GM12878 (cell line): ENCODE measurements at regions not wholly inside any gene's neighbourhood (a gene's known extent, or its start where the extent isn't known, plus 50 kb on each side); places are given as distances from the start of the nearest gene placed in this dataset.

ENCODE experiments used
- ATAC-seq: fragments of 200-7000 bp; cut with Tn5 transposase; 3 replicates; pipeline ENCODE4 v1.9.1; 2020; ENCODE audit warnings: mild to moderate bottlenecking, moderate library complexity
- BruUV-seq: library from RNA; stranded (reverse); fragments of 400-500 nt; replicated peaks from 2 replicates; lab custom pipeline; 2021; lab: Mats Ljungman, UMichigan
- CTCF ChIA-PET: fragments of 300-600 bp; sonication (Branson Sonifier 250); formaldehyde crosslinking; extraction: SDS; loops from one replicate; lab custom pipeline; 2021; ENCODE audit warnings: inconsistent platforms; lab: Yijun Ruan, JAX
- POLR2A ChIA-PET: fragments of 350-600 bp; formaldehyde crosslinking; extraction: SDS; loops from one replicate; lab custom pipeline; 2021; ENCODE audit warnings: inconsistent platforms; lab: Charles Lee
- RAD21 ChIA-PET: fragments of 300-600 bp; sonication (Branson Sonifier 250); formaldehyde crosslinking; loops from one replicate; lab custom pipeline; 2023; ENCODE audit warnings: antibody characterized with exemption; ENCODE audit not compliant: unreplicated experiment; lab: Charles Lee
- SMC1A ChIA-PET: fragments of 300-600 bp; sonication (Branson Sonifier 250); formaldehyde crosslinking; loops from one replicate; lab custom pipeline; 2023; ENCODE audit not compliant: unreplicated experiment, uncharacterized antibody; lab: Charles Lee
- DNase-seq: peaks from one replicate; pipeline ENCODE4 v3.0.0-alpha.2; 2011; ENCODE audit warnings: low read depth, low spot score
- FAIRE-seq: peaks from 3 replicates; lab custom pipeline; 2011; peaks lifted over from hg19 to GRCh38; lab: Jason Lieb, UNC
- H2AFZ ChIP-seq: 2 replicates; pipeline ENCODE4 v1.6.0; 2011; ENCODE audit warnings: low read depth, low read length, control low read depth; ENCODE audit not compliant: control insufficient read depth
- H3K27ac ChIP-seq: 2 replicates; pipeline ENCODE4 v1.5.1; 2011; ENCODE audit warnings: control low read depth; ENCODE audit not compliant: control insufficient read depth, insufficient read depth
- H3K27me3 ChIP-seq, 2 experiments: replicated peaks in 1 of 2; 2 replicates each; pipeline versions ENCODE4 v1.6.0 to v1.6.1; 2011; ENCODE audit warnings: low read length in 1 of 2; ENCODE audit not compliant: control insufficient read depth in 2 of 2, insufficient read depth in 2 of 2
- H3K36me3 ChIP-seq, 2 experiments: 2 replicates each; pipeline ENCODE4 v1.5.1; 2011; ENCODE audit warnings: low read length in 1 of 2; ENCODE audit not compliant: control insufficient read depth in 2 of 2, insufficient read depth in 2 of 2
- H3K4me1 ChIP-seq: 2 replicates; pipeline ENCODE4 v1.6.1; 2011; ENCODE audit warnings: mild to moderate bottlenecking, low read length, moderate library complexity, mixed read lengths; ENCODE audit not compliant: control insufficient read depth, insufficient read depth
- H3K4me2 ChIP-seq: 2 replicates; pipeline ENCODE4 v1.6.0; 2011; ENCODE audit warnings: control low read depth; ENCODE audit not compliant: control insufficient read depth, insufficient read depth
- H3K4me3 ChIP-seq: fragments of 200-600 bp; sonication (generic); 2 replicates; pipeline ENCODE4 v1.5.1; 2016
- H3K79me2 ChIP-seq: 2 replicates; pipeline ENCODE4 v1.6.0; 2011; ENCODE audit warnings: low read length; ENCODE audit not compliant: control insufficient read depth, insufficient read depth
- H3K9ac ChIP-seq: 2 replicates; pipeline ENCODE4 v1.8.0; 2011; ENCODE audit warnings: low read length, control low read depth, mixed read lengths; ENCODE audit not compliant: control insufficient read depth, insufficient read depth
- H3K9me3 ChIP-seq: replicated peaks from 3 replicates; pipeline ENCODE4 v1.5.1; 2011; ENCODE audit warnings: mild to moderate bottlenecking, low read length; ENCODE audit not compliant: control insufficient read depth, insufficient read depth
- H4K20me1 ChIP-seq: 2 replicates; pipeline ENCODE4 v1.6.0; 2011; ENCODE audit not compliant: control insufficient read depth, insufficient read depth
- ASH2L ChIP-seq: fragments of 300-600, 200-600 bp; sonication (generic); IDR thresholded peaks from 2 replicates; pipeline ENCODE4 v1.6.1; 2017; ENCODE audit warnings: low read depth, mild to moderate bottlenecking, borderline replicate concordance
- CHD1 ChIP-seq: IDR thresholded peaks from 2 replicates; pipeline ENCODE4 v1.6.1; 2012; ENCODE audit warnings: low read depth, low read length, improper control_type of control experiment
- CHD2 ChIP-seq: IDR thresholded peaks from 2 replicates; pipeline ENCODE4 v1.6.1; 2011; ENCODE audit warnings: low read depth, low read length, improper control_type of control experiment, borderline replicate concordance
- CTCF ChIP-seq, 3 experiments: IDR thresholded peaks in 2 of 3; conservative IDR thresholded peaks in 1 of 3; 2 replicates each; pipeline ENCODE4 v1.5.1; 2011; ENCODE audit warnings: low read depth in 3 of 3, low read length in 3 of 3, mild to moderate bottlenecking in 3 of 3, control low read depth in 2 of 3, moderate library complexity in 2 of 3, inconsistent platforms in 1 of 3, mixed read lengths in 1 of 3; ENCODE audit not compliant: control insufficient read depth in 2 of 3, insufficient read depth in 1 of 3; ENCODE audit errors: extremely low read depth in 1 of 3
- FOS ChIP-seq: IDR thresholded peaks from 3 replicates; pipeline ENCODE4 v1.6.1; 2011; ENCODE audit warnings: borderline replicate concordance; ENCODE audit not compliant: insufficient read length; ENCODE audit errors: extremely low read depth
- FOXM1 ChIP-seq: IDR thresholded peaks from 2 replicates; pipeline ENCODE4 v1.6.1; 2012; ENCODE audit warnings: low read depth, mild to moderate bottlenecking, inconsistent platforms, low read length, moderate library complexity
- GATAD2B ChIP-seq: fragments of 450-650 bp; conservative IDR thresholded peaks from 2 replicates; pipeline ENCODE4 v1.6.1; 2017; ENCODE audit warnings: low read depth, mild to moderate bottlenecking, moderate library complexity
- JUND ChIP-seq: IDR thresholded peaks from 2 replicates; pipeline ENCODE4 v1.6.1; 2012; ENCODE audit warnings: low read depth, mild to moderate bottlenecking, low read length, improper control_type of control experiment, moderate library complexity
- LARP7 ChIP-seq: fragments of 450-650 bp; IDR thresholded peaks from 2 replicates; pipeline ENCODE4 v1.6.1; 2017; ENCODE audit warnings: mild to moderate bottlenecking
- NKRF ChIP-seq: fragments of 450-650 bp; conservative IDR thresholded peaks from 2 replicates; pipeline ENCODE4 v1.6.1; 2017; ENCODE audit warnings: mild to moderate bottlenecking, moderate library complexity
- SIX5 ChIP-seq: IDR thresholded peaks from 2 replicates; pipeline ENCODE4 v1.6.1; 2011; ENCODE audit warnings: mild to moderate bottlenecking, low read depth, low read length, moderate library complexity; ENCODE audit not compliant: severe bottlenecking
- SMAD5 ChIP-seq: IDR thresholded peaks from 2 replicates; pipeline ENCODE4 v1.6.1; 2016; ENCODE audit warnings: antibody characterized with exemption, low read depth
- SREBF1 ChIP-seq: IDR thresholded peaks from 2 replicates; pipeline ENCODE4 v1.6.1; 2012; ENCODE audit warnings: mild to moderate bottlenecking, low read length
- STAT3 ChIP-seq: IDR thresholded peaks from 2 replicates; pipeline ENCODE4 v1.6.1; 2011; ENCODE audit warnings: low read depth, low read length, improper control_type of control experiment
- WGBS: methylation state at CpG from one replicate; pipeline ENCODE4 v1.1.6; 2016; ENCODE audit warnings: low lambda C conversion rate; ENCODE audit not compliant: insufficient replicate concordance, insufficient coverage; ENCODE audit errors: missing lambda C conversion rate; 5-methylcytosine and 5-hydroxymethylcytosine counted together
- in situ Hi-C: fragments of 300-500 bp; cut with MboI; formaldehyde crosslinking; loops from 9 replicates; pipeline ENCODE4 v1.14.3; 2018; ENCODE audit warnings: mixed read lengths
- intact Hi-C: fragments of 100-400 bp; cut with micrococcal nuclease; formaldehyde crosslinking; loops from one replicate; pipeline ENCODE4 v1.14.2; 2022; ENCODE audit not compliant: unreplicated experiment
- TF ChIP-seq, protein P1 (sequence below): IDR thresholded peaks from 2 replicates; pipeline ENCODE4 v1.6.1; 2011; ENCODE audit warnings: low read depth, mild to moderate bottlenecking, low read length, moderate library complexity, borderline replicate concordance; ENCODE audit errors: extremely low read depth
- TF ChIP-seq, protein P2 (sequence below): fragments of 450-650 bp; IDR thresholded peaks from 2 replicates; pipeline ENCODE4 v1.6.1; 2016; ENCODE audit warnings: mild to moderate bottlenecking

DNA sequence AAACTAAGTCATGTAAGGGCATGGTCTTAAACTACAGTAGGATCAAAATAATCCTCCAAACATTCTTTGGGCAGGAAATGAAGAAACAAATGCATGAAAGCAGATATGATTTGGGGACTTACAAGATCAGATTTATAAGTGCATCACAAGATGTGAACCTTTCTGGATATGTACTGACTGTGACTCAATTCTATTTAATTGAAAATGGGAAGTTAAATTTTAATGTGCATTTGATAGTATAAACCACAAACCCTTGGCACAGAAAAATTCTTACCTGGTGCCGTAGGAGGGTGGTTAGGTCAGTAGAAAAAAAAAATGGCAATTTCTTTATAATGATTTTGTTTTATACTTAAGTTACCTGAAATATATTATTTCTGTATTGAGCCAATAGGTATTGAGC is 262.5 kb upstream of the TGFBR2 start:
- in situ Hi-C loops (no loop called here), intact Hi-C loops (no loop called here)
- Histone ChIP-seq H3K9me3 (no peaks in the 10 kb centered on the region), H3K27me3 (no peaks in the 10 kb centered on the region), H3K9ac (no peak overlapping the region), H3K4me2 (no peak overlapping the region), H4K20me1 (no peaks in the 10 kb centered on the region), H3K4me1 (no peaks in the 10 kb centered on the region), H2AFZ (no peak overlapping the region), H3K36me3 (no peaks in the 10 kb centered on the region), H3K79me2 (no peaks in the 10 kb centered on the region), H3K27ac (no peak overlapping the region), H3K4me3 (no peak overlapping the region)
- 40% methylated on average over 1 of the region's 1 CpG for WGBS
- DNase-seq (no peak), ATAC-seq (no peak), FAIRE-seq (no peak)
- ChIA-PET POLR2A (no interaction called here), RAD21 (no interaction called here), SMC1A (no interaction called here), CTCF (interaction anchor here (1.2 kb wide), 1 partner anchor 13 kb away, joined by 3 read pairs; no protein-coding TSS in a partner anchor)
- no TSS peak for BruUV-seq
- no peak for TF ChIP-seq FOXM1
- TF ChIP-seq LARP7: no peak
- TF ChIP-seq, protein P1, sequence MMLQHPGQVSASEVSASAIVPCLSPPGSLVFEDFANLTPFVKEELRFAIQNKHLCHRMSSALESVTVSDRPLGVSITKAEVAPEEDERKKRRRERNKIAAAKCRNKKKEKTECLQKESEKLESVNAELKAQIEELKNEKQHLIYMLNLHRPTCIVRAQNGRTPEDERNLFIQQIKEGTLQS: no peak
- no peak for TF ChIP-seq CHD2
- TF ChIP-seq ASH2L: no peak
- no peak for TF ChIP-seq CTCF (IDR thresholded peaks at IDR 0.05 in 2 of 3, conservative IDR thresholded peaks at IDR 0.05 in 1 of 3; ENCODE audit: control insufficient read depth in 2 of 3, extremely low read depth in 1 of 3, insufficient read depth in 1 of 3, low read depth in 3 of 3, low read length in 3 of 3)
- no peak for TF ChIP-seq SMAD5
- no peak for TF ChIP-seq SIX5
- TF ChIP-seq NKRF: no peak
- TF ChIP-seq GATAD2B: no peak
- TF ChIP-seq, protein P2, sequence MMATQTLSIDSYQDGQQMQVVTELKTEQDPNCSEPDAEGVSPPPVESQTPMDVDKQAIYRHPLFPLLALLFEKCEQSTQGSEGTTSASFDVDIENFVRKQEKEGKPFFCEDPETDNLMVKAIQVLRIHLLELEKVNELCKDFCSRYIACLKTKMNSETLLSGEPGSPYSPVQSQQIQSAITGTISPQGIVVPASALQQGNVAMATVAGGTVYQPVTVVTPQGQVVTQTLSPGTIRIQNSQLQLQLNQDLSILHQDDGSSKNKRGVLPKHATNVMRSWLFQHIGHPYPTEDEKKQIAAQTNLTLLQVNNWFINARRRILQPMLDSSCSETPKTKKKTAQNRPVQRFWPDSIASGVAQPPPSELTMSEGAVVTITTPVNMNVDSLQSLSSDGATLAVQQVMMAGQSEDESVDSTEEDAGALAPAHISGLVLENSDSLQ: no peak
- no peak for TF ChIP-seq CHD1
- TF ChIP-seq STAT3: no peak
- no peak for TF ChIP-seq SREBF1
- no peak for TF ChIP-seq JUND
- no peak for TF ChIP-seq FOS
